ENCODE measurements at regions not wholly inside any gene's neighbourhood (a gene's known extent, or its start where the extent isn't known, plus 50 kb on each side); places are given as distances from the start of the nearest gene placed in this dataset.

GRCh38 chr9:84169240-84169639 is 171.3 kb downstream of the SLC28A3 start:
- Histone ChIP-seq H3K4me3 (ENCODE audit: low read length) (no peak overlapping the region), H4K20me1 (ENCODE audit: insufficient read depth) (no peaks in the 10 kb centered on the region), H3K9me2 (ENCODE audit: insufficient read depth, low read length) (no peaks in the 10 kb centered on the region), H3K27ac (ENCODE audit: low read length) (no peak overlapping the region), H3K4me2 (ENCODE audit: low read length) (no peak overlapping the region), H3K9me3 (ENCODE audit: low read length) (no peaks in the 10 kb centered on the region), H3K79me2 (replicated peaks; ENCODE audit: insufficient read depth, low read length) (no peaks in the 10 kb centered on the region), H3K36me3 (ENCODE audit: insufficient read depth, low read length) (no peaks in the 10 kb centered on the region), H3F3A (ENCODE audit: insufficient read depth, low read length, poor library complexity, severe bottlenecking) (no peaks in the 10 kb centered on the region), H3K9ac (ENCODE audit: low read length) (no peak overlapping the region), H3K27me3 (ENCODE audit: insufficient read depth, low read depth, low read length) (no peaks in the 10 kb centered on the region), H2AFZ (ENCODE audit: low read depth, low read length) (no peak overlapping the region)
- no peak for TF ChIP-seq CTCF (IDR thresholded peaks at IDR 0.05; ENCODE audit: poor library complexity, severe bottlenecking)
- no peak for TF ChIP-seq RAD21 (conservative IDR thresholded peaks at IDR 0.05)
- TF ChIP-seq MXI1 (conservative IDR thresholded peaks at IDR 0.05; ENCODE audit: poor library complexity, severe bottlenecking) = no peak
- TF ChIP-seq TAF1 (IDR thresholded peaks at IDR 0.05; ENCODE audit: low read depth) = no peak
- TF ChIP-seq SMC3 (conservative IDR thresholded peaks at IDR 0.05; ENCODE audit: poor library complexity) = no peak
- no peak for TF ChIP-seq EP300 (conservative IDR thresholded peaks at IDR 0.05; ENCODE audit: poor library complexity, severe bottlenecking)
- no peak for TF ChIP-seq REST (IDR thresholded peaks at IDR 0.05; ENCODE audit: borderline replicate concordance)
- TF ChIP-seq EZH2 (IDR thresholded peaks at IDR 0.05; ENCODE audit: borderline replicate concordance, insufficient read depth, low read length, poor library complexity, severe bottlenecking) = no peak
- no peak for TF ChIP-seq POLR2AphosphoS5 (IDR thresholded peaks at IDR 0.05)

- Histone ChIP-seq H3K9ac (ENCODE audit: low read length) (no peak overlapping the region), H2AFZ (ENCODE audit: low read depth, low read length) (no peak overlapping the region), H3K9me3 (ENCODE audit: low read length) (no peaks in the 10 kb centered on the region), H3K79me2 (replicated peaks; ENCODE audit: insufficient read depth, low read length) (no peaks in the 10 kb centered on the region), H4K20me1 (ENCODE audit: insufficient read depth) (no peaks in the 10 kb centered on the region), H3K9me2 (ENCODE audit: insufficient read depth, low read length) (no peaks in the 10 kb centered on the region), H3K36me3 (ENCODE audit: insufficient read depth, low read length) (no peaks in the 10 kb centered on the region), H3K4me3 (ENCODE audit: low read length) (no peak overlapping the region), H3K4me2 (ENCODE audit: low read length) (no peak overlapping the region), H3K27me3 (ENCODE audit: insufficient read depth, low read depth, low read length) (no peaks in the 10 kb centered on the region), H3K27ac (ENCODE audit: low read length) (no peak overlapping the region), H3F3A (ENCODE audit: insufficient read depth, low read length, poor library complexity, severe bottlenecking) (no peaks in the 10 kb centered on the region)
- no peak for TF ChIP-seq REST (IDR thresholded peaks at IDR 0.05; ENCODE audit: borderline replicate concordance)
- no peak for TF ChIP-seq TAF1 (IDR thresholded peaks at IDR 0.05; ENCODE audit: low read depth)
- TF ChIP-seq CTCF (IDR thresholded peaks at IDR 0.05; ENCODE audit: poor library complexity, severe bottlenecking) = no peak
- TF ChIP-seq EZH2 (IDR thresholded peaks at IDR 0.05; ENCODE audit: borderline replicate concordance, insufficient read depth, low read length, poor library complexity, severe bottlenecking) = no peak
- TF ChIP-seq MXI1 (conservative IDR thresholded peaks at IDR 0.05; ENCODE audit: poor library complexity, severe bottlenecking) = no peak
- no peak for TF ChIP-seq SMC3 (conservative IDR thresholded peaks at IDR 0.05; ENCODE audit: poor library complexity)
- no peak for TF ChIP-seq EP300 (conservative IDR thresholded peaks at IDR 0.05; ENCODE audit: poor library complexity, severe bottlenecking)
- no peak for TF ChIP-seq RAD21 (conservative IDR thresholded peaks at IDR 0.05)
- TF ChIP-seq POLR2AphosphoS5 (IDR thresholded peaks at IDR 0.05) = no peak
Observed at GRCh38 chr9:84170521-84171141, 169.9 kb downstream of the SLC28A3 start.

Data from neural cell (in vitro differentiated cells).